Loucy (cell line): ENCODE measurements at regions not wholly inside any gene's neighbourhood (a gene's known extent, or its start where the extent isn't known, plus 50 kb on each side); places are given as distances from the start of the nearest gene placed in this dataset.

ENCODE experiments used
- H2AFZ ChIP-seq: fragments of 200-600 bp; sonication (generic); 2 replicates; pipeline ENCODE4 v1.6.0; 2016; ENCODE audit warnings: antibody characterized with exemption, mild to moderate bottlenecking, low read length, moderate library complexity
- H3F3A ChIP-seq: fragments of 200-600 bp; 2 replicates; pipeline ENCODE4 v1.6.0; 2016; ENCODE audit warnings: antibody characterized with exemption, low read depth, mild to moderate bottlenecking
- H3K27me3 ChIP-seq: fragments of 200-600 bp; sonication (generic); 2 replicates; pipeline ENCODE4 v1.6.1; 2014; ENCODE audit warnings: low read length, mild to moderate bottlenecking; ENCODE audit not compliant: insufficient read depth, poor library complexity, severe bottlenecking
- H3K36me3 ChIP-seq: fragments of 200-600 bp; sonication (generic); 2 replicates; pipeline ENCODE4 v1.6.1; 2016; ENCODE audit warnings: low read length; ENCODE audit not compliant: insufficient read depth
- H3K4me1 ChIP-seq: fragments of 200-600 bp; sonication (generic); 2 replicates; pipeline ENCODE4 v1.5.1; 2014; ENCODE audit warnings: low read length, mild to moderate bottlenecking; ENCODE audit not compliant: insufficient read depth, poor library complexity, severe bottlenecking
- H3K4me2 ChIP-seq: fragments of 200-600 bp; sonication (generic); 2 replicates; pipeline ENCODE4 v1.6.0; 2014; ENCODE audit warnings: antibody characterized with exemption, low read length, low read depth, mild to moderate bottlenecking; ENCODE audit not compliant: poor library complexity, severe bottlenecking
- H3K4me3 ChIP-seq: fragments of 200-600 bp; sonication (generic); 2 replicates; pipeline ENCODE4 v1.5.1; 2014; ENCODE audit warnings: low read length, mild to moderate bottlenecking, mixed read lengths; ENCODE audit not compliant: poor library complexity, severe bottlenecking
- H3K79me2 ChIP-seq: fragments of 200-600 bp; sonication (generic); 2 replicates; pipeline ENCODE4 v1.6.1; 2014; ENCODE audit warnings: low read length; ENCODE audit not compliant: insufficient read depth
- H3K9ac ChIP-seq: fragments of 200-600 bp; sonication (generic); 2 replicates; pipeline ENCODE4 v1.6.0; 2014; ENCODE audit warnings: mild to moderate bottlenecking, low read depth, low read length, moderate library complexity; ENCODE audit not compliant: poor library complexity, severe bottlenecking
- H3K9me2 ChIP-seq: fragments of 200-600 bp; sonication (generic); replicated peaks from 2 replicates; pipeline ENCODE4 v1.6.1; 2016; ENCODE audit warnings: low read depth, low read length, mixed read lengths
- H3K9me3 ChIP-seq: fragments of 200-600 bp; sonication (generic); 2 replicates; pipeline ENCODE4 v1.6.1; 2014; ENCODE audit warnings: mild to moderate bottlenecking, antibody characterized with exemption, low read length, low read depth; ENCODE audit not compliant: insufficient read depth
- H4K20me1 ChIP-seq: fragments of 200-600 bp; sonication (generic); 2 replicates; pipeline ENCODE4 v1.6.0; 2014; ENCODE audit warnings: antibody characterized with exemption, low read length, mild to moderate bottlenecking; ENCODE audit not compliant: insufficient read depth, poor library complexity, severe bottlenecking
- EZH2phosphoT487 ChIP-seq: fragments of 200-600 bp; IDR thresholded peaks from 2 replicates; pipeline ENCODE4 v1.6.1; 2018; ENCODE audit warnings: antibody characterized with exemption, mild to moderate bottlenecking, moderate library complexity, borderline replicate concordance
- TF ChIP-seq, protein P1 (sequence below): fragments of 200-600 bp; sonication (generic); conservative IDR thresholded peaks from 2 replicates; pipeline ENCODE4 v1.5.1; 2014; ENCODE audit warnings: mild to moderate bottlenecking, antibody characterized with exemption, low read length

DNA sequence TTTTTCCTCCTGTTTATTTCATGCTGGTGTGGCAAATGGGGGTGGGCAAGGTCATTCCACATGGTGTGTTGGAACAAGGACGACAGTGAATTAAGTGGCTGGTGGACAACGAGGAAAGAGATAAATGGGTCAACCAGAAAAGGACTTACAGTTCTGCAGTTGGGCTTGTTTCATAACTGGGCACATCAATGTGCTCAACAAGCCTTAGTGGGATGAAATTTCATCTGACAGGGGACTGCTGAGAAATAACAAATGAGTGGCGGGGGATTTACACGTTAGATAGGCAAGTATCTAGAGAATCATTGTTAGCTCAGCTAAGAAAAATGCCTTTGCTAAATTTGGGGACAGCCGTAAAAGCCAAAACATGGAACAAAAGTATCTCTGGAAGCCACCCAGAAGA is 163.6 kb downstream of the NRN1 start:
- TF ChIP-seq EZH2phosphoT487, result no peak
- TF ChIP-seq, protein P1, sequence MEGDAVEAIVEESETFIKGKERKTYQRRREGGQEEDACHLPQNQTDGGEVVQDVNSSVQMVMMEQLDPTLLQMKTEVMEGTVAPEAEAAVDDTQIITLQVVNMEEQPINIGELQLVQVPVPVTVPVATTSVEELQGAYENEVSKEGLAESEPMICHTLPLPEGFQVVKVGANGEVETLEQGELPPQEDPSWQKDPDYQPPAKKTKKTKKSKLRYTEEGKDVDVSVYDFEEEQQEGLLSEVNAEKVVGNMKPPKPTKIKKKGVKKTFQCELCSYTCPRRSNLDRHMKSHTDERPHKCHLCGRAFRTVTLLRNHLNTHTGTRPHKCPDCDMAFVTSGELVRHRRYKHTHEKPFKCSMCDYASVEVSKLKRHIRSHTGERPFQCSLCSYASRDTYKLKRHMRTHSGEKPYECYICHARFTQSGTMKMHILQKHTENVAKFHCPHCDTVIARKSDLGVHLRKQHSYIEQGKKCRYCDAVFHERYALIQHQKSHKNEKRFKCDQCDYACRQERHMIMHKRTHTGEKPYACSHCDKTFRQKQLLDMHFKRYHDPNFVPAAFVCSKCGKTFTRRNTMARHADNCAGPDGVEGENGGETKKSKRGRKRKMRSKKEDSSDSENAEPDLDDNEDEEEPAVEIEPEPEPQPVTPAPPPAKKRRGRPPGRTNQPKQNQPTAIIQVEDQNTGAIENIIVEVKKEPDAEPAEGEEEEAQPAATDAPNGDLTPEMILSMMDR, result no peak
- Histone ChIP-seq H3K27me3 (no peaks in the 10 kb centered on the region), H3K4me1 (no peaks in the 10 kb centered on the region)

DNA sequence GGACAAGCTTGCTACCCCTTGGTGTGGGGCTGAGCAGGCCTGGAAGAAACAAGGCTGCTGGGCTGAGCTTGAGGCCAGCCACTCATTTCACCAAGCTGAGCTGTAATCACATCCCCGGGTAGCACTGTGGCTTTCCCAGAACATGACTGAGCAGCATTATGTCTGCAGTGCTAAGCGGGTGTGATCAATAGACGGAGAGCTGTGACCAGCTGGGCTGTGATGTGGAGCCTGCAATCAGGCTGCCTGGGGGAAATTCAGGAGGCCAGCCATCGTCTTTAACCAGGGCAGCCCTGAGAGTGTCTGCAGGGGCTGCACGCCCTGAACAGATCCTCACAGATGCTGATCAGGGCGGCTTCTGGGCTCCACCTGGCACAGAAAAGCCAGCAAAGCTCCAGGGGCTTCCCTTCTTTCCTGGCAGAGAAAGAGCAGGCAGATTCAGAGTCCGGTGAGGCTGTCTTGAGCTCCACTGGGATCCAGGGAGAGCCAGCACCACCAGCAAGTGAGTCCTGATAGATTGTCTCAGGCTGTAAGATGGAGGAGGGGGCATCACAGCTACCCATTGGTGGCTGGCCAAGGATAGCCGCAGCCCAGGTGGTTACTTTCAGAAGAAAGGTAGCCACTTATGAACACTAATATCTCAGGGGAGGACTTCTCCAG is 165.9 kb downstream of the NRN1 start:
- Histone ChIP-seq H3K79me2 (no peaks in the 10 kb centered on the region), H3K4me1 (no peaks in the 10 kb centered on the region), H3K9me2 (no peaks in the 10 kb centered on the region), H4K20me1 (no peaks in the 10 kb centered on the region), H3K36me3 (no peaks in the 10 kb centered on the region), H3K9me3 (no peaks in the 10 kb centered on the region), H3K4me2 (no peak overlapping the region), H2AFZ (no peak overlapping the region), H3K9ac (no peak overlapping the region), H3K27me3 (no peaks in the 10 kb centered on the region), H3F3A (no peaks in the 10 kb centered on the region), H3K4me3 (no peak overlapping the region)
- no peak for TF ChIP-seq EZH2phosphoT487
- TF ChIP-seq, protein P1, result no peak

More for the DNA sequence above, 163.6 kb downstream of the NRN1 start:
- Histone ChIP-seq H3F3A (no peaks in the 10 kb centered on the region), H2AFZ (no peak overlapping the region), H3K9me2 (no peaks in the 10 kb centered on the region), H3K9me3 (no peaks in the 10 kb centered on the region), H3K4me2 (no peak overlapping the region), H4K20me1 (no peaks in the 10 kb centered on the region), H3K79me2 (no peaks in the 10 kb centered on the region), H3K4me3 (no peak overlapping the region), H3K9ac (no peak overlapping the region), H3K36me3 (no peaks in the 10 kb centered on the region)

DNA sequence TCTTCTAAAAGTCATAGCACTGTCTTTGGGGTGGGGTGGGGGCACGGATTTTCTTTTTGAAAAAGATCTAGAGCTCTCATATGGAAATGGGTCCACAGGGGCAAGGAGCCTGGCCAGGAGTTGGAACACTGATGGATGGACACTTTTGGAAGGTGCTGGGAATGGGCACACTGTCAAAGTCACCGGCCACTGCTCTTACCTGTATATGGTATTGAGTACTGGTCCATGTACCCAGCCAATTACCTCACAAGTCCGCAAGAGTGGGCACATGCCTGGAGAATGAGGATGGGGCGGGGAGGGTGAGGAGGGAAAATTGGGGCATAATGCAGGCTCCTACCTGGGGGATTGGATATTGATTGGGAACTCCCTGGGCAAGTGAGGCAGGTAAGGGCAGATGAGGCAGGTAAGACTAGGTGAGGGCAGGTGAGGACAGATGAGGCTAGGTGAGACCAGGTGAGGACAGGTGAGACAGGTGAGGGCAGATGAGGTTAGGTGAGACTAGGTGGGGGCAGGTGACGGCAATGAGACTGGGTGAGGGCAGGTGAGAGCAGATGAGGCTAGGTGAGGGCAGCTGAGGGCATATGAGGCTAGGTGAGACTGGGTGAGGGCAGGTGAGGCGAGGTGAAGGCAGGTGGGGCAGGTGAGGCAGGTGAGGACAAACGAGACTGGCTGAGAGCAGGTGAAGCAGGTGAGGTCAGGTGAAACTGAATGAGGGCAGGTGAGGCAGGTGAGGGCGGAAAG is 167.9 kb downstream of the NRN1 start:
- H3K9me3 ChIP-seq, result no peaks in the 10 kb centered on the region
- no peak overlapping the region for H3K9ac ChIP-seq
- no peaks in the 10 kb centered on the region for H4K20me1 ChIP-seq
- TF ChIP-seq, protein P1, result no peak
- TF ChIP-seq EZH2phosphoT487, result no peak
- H3K79me2 ChIP-seq, result no peaks in the 10 kb centered on the region
- no peak overlapping the region for H3K4me2 ChIP-seq
- H3K36me3 ChIP-seq, result no peaks in the 10 kb centered on the region
- no peaks in the 10 kb centered on the region for H3K9me2 ChIP-seq
- no peaks in the 10 kb centered on the region for H3K27me3 ChIP-seq
- no peaks in the 10 kb centered on the region for H3F3A ChIP-seq
- H3K4me1 ChIP-seq, result no peaks in the 10 kb centered on the region
- no peak overlapping the region for H3K4me3 ChIP-seq
- H2AFZ ChIP-seq, result no peak overlapping the region
